ENCODE measurements at regions not wholly inside any gene's neighbourhood (a gene's known extent, or its start where the extent isn't known, plus 50 kb on each side); places are given as distances from the start of the nearest gene placed in this dataset.

GRCh38 chr12:114921781-114922180 lies 237.8 kb upstream of the TBX3 start:
- H3K4me3 ChIP-seq (ENCODE audit: control insufficient read depth, low read depth, low read length), result no peak overlapping the region
- no peak for TF ChIP-seq CTCF (IDR thresholded peaks at IDR 0.05; ENCODE audit: control insufficient read depth, insufficient read depth, low read depth, low read length, missing control alignments)
- no peak for DNase-seq (ENCODE audit: low read depth)

- no peak for DNase-seq (ENCODE audit: low read depth)
- H3K4me3 ChIP-seq (ENCODE audit: control insufficient read depth, low read depth, low read length), result no peak overlapping the region
- TF ChIP-seq CTCF (IDR thresholded peaks at IDR 0.05; ENCODE audit: control insufficient read depth, insufficient read depth, low read depth, low read length, missing control alignments), result no peak
Measured at GRCh38 chr12:114920771-114921554, 237.0 kb upstream of the TBX3 start.

- TF ChIP-seq CTCF (IDR thresholded peaks at IDR 0.05; ENCODE audit: control insufficient read depth, insufficient read depth, low read depth, low read length, missing control alignments), result no peak
- no peak for DNase-seq (ENCODE audit: low read depth)
- no peak overlapping the region for H3K4me3 ChIP-seq (ENCODE audit: control insufficient read depth, low read depth, low read length)
Measured at GRCh38 chr12:114919479-114919878, 235.5 kb upstream of the TBX3 start.

GRCh38 chr12:114918535-114919233 lies 234.7 kb upstream of the TBX3 start:
- DNase-seq (ENCODE audit: low read depth), result no peak
- no peak overlapping the region for H3K4me3 ChIP-seq (ENCODE audit: control insufficient read depth, low read depth, low read length)
- no peak for TF ChIP-seq CTCF (IDR thresholded peaks at IDR 0.05; ENCODE audit: control insufficient read depth, insufficient read depth, low read depth, low read length, missing control alignments)

GRCh38 chr12:114917953-114918352 lies 234.0 kb upstream of the TBX3 start:
- no peak for DNase-seq (ENCODE audit: low read depth)
- no peak for TF ChIP-seq CTCF (IDR thresholded peaks at IDR 0.05; ENCODE audit: control insufficient read depth, insufficient read depth, low read depth, low read length, missing control alignments)

GRCh38 chr12:114917307-114917706 lies 233.3 kb upstream of the TBX3 start:
- H3K4me3 ChIP-seq (ENCODE audit: control insufficient read depth, low read depth, low read length), result no peak overlapping the region
- TF ChIP-seq CTCF (IDR thresholded peaks at IDR 0.05; ENCODE audit: control insufficient read depth, insufficient read depth, low read depth, low read length, missing control alignments), result no peak
- no peak for DNase-seq (ENCODE audit: low read depth)

More at GRCh38 chr12:114917953-114918352, 234.0 kb upstream of the TBX3 start:
- H3K4me3 ChIP-seq (ENCODE audit: control insufficient read depth, low read depth, low read length), result no peak overlapping the region
